IMR-90 (cell line): ENCODE measurements at regions not wholly inside any gene's neighbourhood (a gene's known extent, or its start where the extent isn't known, plus 50 kb on each side); places are given as distances from the start of the nearest gene placed in this dataset.

Source experiments
- ATAC-seq: fragments of 200-7000 bp; cut with Tn5 transposase; 2 replicates; pipeline ENCODE4 v1.9.1; 2020; ENCODE audit warnings: low read depth, mild to moderate bottlenecking, moderate library complexity
- BruUV-seq: library from RNA; stranded (reverse); fragments of 400-500 nt; replicated peaks from 2 replicates; lab custom pipeline; 2021; lab: Mats Ljungman, UMichigan
- CTCF ChIA-PET: fragments of 300-600 bp; formaldehyde crosslinking; extraction: SDS; loops from one replicate; lab custom pipeline; 2021; ENCODE audit warnings: antibody characterized with exemption; lab: Yijun Ruan, JAX
- POLR2A ChIA-PET: fragments of 300-600 bp; sonication (Branson Sonifier 250); formaldehyde crosslinking; loops from one replicate; lab custom pipeline; 2022; ENCODE audit warnings: antibody characterized with exemption; ENCODE audit not compliant: unreplicated experiment; lab: Charles Lee
- DNase-seq: peaks from one replicate; pipeline ENCODE4 v3.0.0; 2013
- H2AFZ ChIP-seq: replicated peaks from 2 replicates; pipeline ENCODE3; 2013; ENCODE audit warnings: low read length, mild to moderate bottlenecking; ENCODE audit not compliant: poor library complexity
- H2AK5ac ChIP-seq: 2 replicates; pipeline ENCODE4 v1.6.1; 2013; ENCODE audit warnings: low read depth, low read length, inconsistent platforms
- H2AK9ac ChIP-seq: replicated peaks from 2 replicates; pipeline ENCODE3; 2013; ENCODE audit warnings: mild to moderate bottlenecking, low read depth, low read length, moderate library complexity; ENCODE audit not compliant: poor library complexity
- H2BK120ac ChIP-seq: 2 replicates; pipeline ENCODE4 v1.6.1; 2013; ENCODE audit warnings: low read depth, low read length, inconsistent platforms
- H2BK15ac ChIP-seq: 3 replicates; pipeline ENCODE4 v1.6.1; 2013; ENCODE audit warnings: low read depth, low read length, inconsistent platforms
- H2BK20ac ChIP-seq: 2 replicates; pipeline ENCODE4 v1.6.1; 2013; ENCODE audit warnings: low read depth, mild to moderate bottlenecking, inconsistent platforms, low read length, moderate library complexity
- H2BK5ac ChIP-seq: 2 replicates; pipeline ENCODE4 v1.6.1; 2013; ENCODE audit warnings: mild to moderate bottlenecking, low read depth, low read length, inconsistent platforms; ENCODE audit not compliant: poor library complexity, severe bottlenecking
- H3K14ac ChIP-seq: replicated peaks from 2 replicates; pipeline ENCODE4 v1.6.1; 2013; ENCODE audit warnings: low read depth, low read length, inconsistent platforms
- H3K18ac ChIP-seq: 2 replicates; pipeline ENCODE4 v1.6.1; 2013; ENCODE audit warnings: low read depth, low read length, control low read depth
- H3K23ac ChIP-seq: 2 replicates; pipeline ENCODE4 v1.6.1; 2013; ENCODE audit warnings: low read depth, low read length, inconsistent platforms
- H3K27ac ChIP-seq: 2 replicates; pipeline ENCODE4 v1.5.1; 2013; ENCODE audit warnings: mild to moderate bottlenecking, control low read depth, low read length; ENCODE audit not compliant: insufficient read depth
- H3K27me3 ChIP-seq: 2 replicates; pipeline ENCODE4 v1.6.1; 2013; ENCODE audit warnings: low read length; ENCODE audit not compliant: control insufficient read depth, insufficient read depth
- H3K36me3 ChIP-seq: 2 replicates; pipeline ENCODE4 v1.6.1; 2013; ENCODE audit warnings: low read length, mixed read lengths; ENCODE audit not compliant: control insufficient read depth, insufficient read depth
- H3K4ac ChIP-seq: 2 replicates; pipeline ENCODE4 v1.6.1; 2013; ENCODE audit warnings: low read depth, low read length, inconsistent platforms
- H3K4me1 ChIP-seq: 2 replicates; pipeline ENCODE4 v1.6.1; 2013; ENCODE audit warnings: low read length, mixed read lengths; ENCODE audit not compliant: control insufficient read depth, insufficient read depth
- H3K4me2 ChIP-seq: 2 replicates; pipeline ENCODE4 v1.6.1; 2013; ENCODE audit warnings: low read depth, mild to moderate bottlenecking, control low read depth, low read length, moderate library complexity
- H3K4me3 ChIP-seq: 2 replicates; pipeline ENCODE4 v1.5.1; 2013; ENCODE audit warnings: low read depth, mild to moderate bottlenecking, control low read depth, low read length, moderate library complexity; ENCODE audit not compliant: insufficient read depth
- H3K56ac ChIP-seq: 2 replicates; pipeline ENCODE4 v1.6.1; 2013; ENCODE audit warnings: low read length, inconsistent platforms; ENCODE audit not compliant: insufficient read depth; ENCODE audit errors: extremely low read depth
- H3K79me1 ChIP-seq, 2 experiments: 2 replicates each; pipeline ENCODE4 v1.6.1; 2013; ENCODE audit warnings: low read length in 2 of 2, inconsistent platforms in 1 of 2, low read depth in 1 of 2
- H3K9ac ChIP-seq: 2 replicates; pipeline ENCODE4 v1.6.1; 2013; ENCODE audit warnings: low read depth, low read length, control low read depth
- H3K9me1 ChIP-seq: 2 replicates; pipeline ENCODE4 v1.6.1; 2013; ENCODE audit warnings: low read length, inconsistent platforms; ENCODE audit not compliant: insufficient read depth
- H3K9me3 ChIP-seq: 2 replicates; pipeline ENCODE4 v1.6.1; 2013; ENCODE audit warnings: low read length; ENCODE audit not compliant: control insufficient read depth, insufficient read depth
- H4K20me1 ChIP-seq: 2 replicates; pipeline ENCODE4 v1.6.1; 2013; ENCODE audit warnings: low read length, inconsistent platforms; ENCODE audit not compliant: insufficient read depth
- H4K5ac ChIP-seq: 2 replicates; pipeline ENCODE4 v1.6.1; 2013; ENCODE audit warnings: mild to moderate bottlenecking, low read depth, low read length, control low read depth
- H4K8ac ChIP-seq, 2 experiments: 2 replicates each; pipeline ENCODE4 v1.6.1; 2013; ENCODE audit warnings: low read depth in 2 of 2, low read length in 2 of 2, control low read depth in 1 of 2, inconsistent platforms in 1 of 2
- H4K91ac ChIP-seq: 2 replicates; pipeline ENCODE4 v1.6.1; 2013; ENCODE audit warnings: low read depth, low read length, inconsistent platforms; ENCODE audit not compliant: insufficient read depth
- CHD1 ChIP-seq: IDR thresholded peaks from 2 replicates; pipeline ENCODE4 v1.6.1; 2012; ENCODE audit warnings: low read depth, low read length, improper control_type of control experiment
- CTCF ChIP-seq: conservative IDR thresholded peaks from 2 replicates; pipeline ENCODE4 v1.5.1; 2012; ENCODE audit warnings: mild to moderate bottlenecking, low read depth, low read length, improper control_type of control experiment
- ELK1 ChIP-seq: fragments of 150-350 bp; IDR thresholded peaks from 2 replicates; pipeline ENCODE4 v1.6.1; 2016; ENCODE audit warnings: low read depth, mild to moderate bottlenecking, low read length, moderate library complexity, borderline replicate concordance
- MAFK ChIP-seq: IDR thresholded peaks from 2 replicates; pipeline ENCODE4 v1.6.1; 2012; ENCODE audit warnings: low read depth, low read length, improper control_type of control experiment
- NFE2L2 ChIP-seq: fragments of 150-350 bp; IDR thresholded peaks from 2 replicates; pipeline ENCODE4 v1.6.1; 2016; ENCODE audit warnings: low read depth, mild to moderate bottlenecking, low read length
- RCOR1 ChIP-seq: IDR thresholded peaks from 2 replicates; pipeline ENCODE4 v1.6.1; 2012; ENCODE audit warnings: mild to moderate bottlenecking, low read length, improper control_type of control experiment; ENCODE audit not compliant: insufficient replicate concordance
- RFX5 ChIP-seq: IDR thresholded peaks from 2 replicates; pipeline ENCODE4 v1.8.0; 2012; ENCODE audit warnings: low read depth, mild to moderate bottlenecking, low read length, moderate library complexity
- USF2 ChIP-seq: fragments of 150-350 bp; IDR thresholded peaks from 2 replicates; pipeline ENCODE4 v1.6.1; 2017; ENCODE audit warnings: mild to moderate bottlenecking, antibody characterized with exemption, low read length, low read depth
- dilution Hi-C: fragments of 300-500 bp; cut with HindIII; formaldehyde crosslinking; loops from one replicate; pipeline ENCODE4 v1.14.3; 2018; ENCODE audit warnings: low sequenced_read_pairs; ENCODE audit not compliant: unreplicated experiment
- in situ Hi-C: fragments of 300-500 bp; cut with MboI; formaldehyde crosslinking; loops from 3 replicates; pipeline ENCODE4 v1.14.3; 2019; ENCODE audit warnings: low sequenced_read_pairs, inconsistent platforms, mixed read lengths
- intact Hi-C: fragments of 100-400 bp; cut with micrococcal nuclease; formaldehyde crosslinking; loops from 2 replicates; pipeline ENCODE4 v1.10.0; 2022

GRCh38 chr14:46417066-46417465, 234.5 kb downstream of the RPL10L start:
- no peak overlapping the region for H3K9ac ChIP-seq
- intact Hi-C loops (no loop called here), in situ Hi-C loops (no loop called here), dilution Hi-C loops (no loop called here)
- H4K8ac ChIP-seq, result no peak overlapping the region
- no peak overlapping the region for H2BK120ac ChIP-seq
- no peak overlapping the region for H3K14ac ChIP-seq
- H3K79me1 ChIP-seq, result no peaks in the 10 kb centered on the region
- no peaks in the 10 kb centered on the region for H3K4me1 ChIP-seq
- ChIA-PET CTCF (no interaction called here), POLR2A (no interaction called here)
- no peak overlapping the region for H4K5ac ChIP-seq
- H3K4me2 ChIP-seq, result no peak overlapping the region
- H2AK5ac ChIP-seq, result no peak overlapping the region
- no peak overlapping the region for H3K23ac ChIP-seq
- no peaks in the 10 kb centered on the region for H3K9me1 ChIP-seq
- no peak overlapping the region for H3K4ac ChIP-seq
- H2AK9ac ChIP-seq, result no peak overlapping the region
- BruUV-seq, result no TSS peak
- H2BK20ac ChIP-seq, result no peak overlapping the region
- H3K4me3 ChIP-seq, result no peak overlapping the region
- H4K91ac ChIP-seq, result no peak overlapping the region
- ATAC-seq (no peak), DNase-seq (no peak)
- no peaks in the 10 kb centered on the region for H4K20me1 ChIP-seq
- no peak overlapping the region for H2AFZ ChIP-seq
- H3K27me3 ChIP-seq, result no peaks in the 10 kb centered on the region
- H3K18ac ChIP-seq, result no peak overlapping the region
- TF ChIP-seq RFX5, result no peak
- TF ChIP-seq MAFK, result no peak
- no peak for TF ChIP-seq RCOR1
- no peak for TF ChIP-seq CHD1
- no peak for TF ChIP-seq ELK1
- TF ChIP-seq CTCF, result no peak
- no peak for TF ChIP-seq USF2
- no peak for TF ChIP-seq NFE2L2
- H3K56ac ChIP-seq, result no peak overlapping the region
- H3K27ac ChIP-seq, result no peak overlapping the region
- H3K9me3 ChIP-seq, result peaks cover 3% of the 10 kb centered on the region; the same call in 1 of the 2 replicates
- H2BK15ac ChIP-seq, result no peak overlapping the region
- no peaks in the 10 kb centered on the region for H3K36me3 ChIP-seq
- no peak overlapping the region for H2BK5ac ChIP-seq
